Pancreas (tissue), 10 donors: ENCODE measurements at regions not wholly inside any gene's neighbourhood (a gene's known extent, or its start where the extent isn't known, plus 50 kb on each side); places are given as distances from the start of the nearest gene placed in this dataset.

ENCODE experiments used
- ATAC-seq, 4 donors: fragments of 200-7000 bp; cut with Tn5 transposase; one replicate each; pipeline versions ENCODE4 v1.8.0 to v1.9.1; 2020; ENCODE audit warnings: mild to moderate bottlenecking in 4 of 4, moderate library complexity in 4 of 4
- DNase-seq, 6 donors: peaks; one replicate each; pipeline ENCODE4 v3.0.0-alpha.2; 2020
- FAIRE-seq: peaks from 2 replicates; lab custom pipeline; 2012; peaks lifted over from hg19 to GRCh38; lab: Jason Lieb, UNC
- H3K27ac ChIP-seq, 4 donors: fragments of 200-600 bp; sonication (generic); 1 replicate in 3 of 4; 2 replicates in 1 of 4; pipeline versions ENCODE4 v1.5.0 to v1.8.0; 2020
- H3K27me3 ChIP-seq, 4 donors: fragments of 200-600 bp; one replicate each; pipeline ENCODE4 v1.8.0; 2021
- H3K36me3 ChIP-seq, 3 donors: fragments of 200-600 bp; sonication (generic) in 1 of 3; one replicate each; pipeline versions ENCODE4 v1.5.0 to v1.8.0; 2020 to 2021
- H3K4me1 ChIP-seq, 3 donors: fragments of 200-600 bp; one replicate each; pipeline ENCODE4 v1.8.0; 2021
- H3K4me3 ChIP-seq, 4 donors: fragments of 200-600 bp; sonication (generic) in 2 of 4; one replicate each; pipeline versions ENCODE4 v1.5.0 to v1.8.0; 2020 to 2021
- H3K9me3 ChIP-seq, 4 donors: fragments of 200-600 bp; one replicate each; pipeline ENCODE4 v1.8.0; 2021
- WGBS, 2 donors: extraction: QIAGEN DNeasy Blood & Tissue Kit; methylation state at CpG; one replicate each; pipeline ENCODE4 v1.1.7; 2013; 5-methylcytosine and 5-hydroxymethylcytosine counted together
- intact Hi-C, 3 donors: fragments of 100-400 bp; cut with DNase I; formaldehyde crosslinking; loops; one replicate each; pipeline versions ENCODE4 v1.11.1 to v1.14.2; 2022
- TF ChIP-seq, protein P1 (sequence below), 4 donors: fragments of 200-600 bp; sonication (generic) in 3 of 4; IDR thresholded peaks; one replicate each; pipeline versions ENCODE4 v1.5.0 to v1.8.0; 2021; ENCODE audit warnings: antibody characterized with exemption in 4 of 4
- donor health status: healthy with polysubstance abuse.
- donor health status: DM: no; HTN: no; CAD: no; lungs with moderate emphysema.
- donor health status: DM: no; HTN: no; CAD: no.
- donor health status: control.
- donor health status: control.
- donor health status: Bipolar disorder and iron deficiency.
- donor health status: DM: yes; HTN: yes; CAD: no.
- donor health status: DM: no; HTN: no; CAD: no.
- donor health status: DM: no; HTN: no; CAD: no.
- donor health status: DM: yes; HTN: yes; CAD: no.

DNA sequence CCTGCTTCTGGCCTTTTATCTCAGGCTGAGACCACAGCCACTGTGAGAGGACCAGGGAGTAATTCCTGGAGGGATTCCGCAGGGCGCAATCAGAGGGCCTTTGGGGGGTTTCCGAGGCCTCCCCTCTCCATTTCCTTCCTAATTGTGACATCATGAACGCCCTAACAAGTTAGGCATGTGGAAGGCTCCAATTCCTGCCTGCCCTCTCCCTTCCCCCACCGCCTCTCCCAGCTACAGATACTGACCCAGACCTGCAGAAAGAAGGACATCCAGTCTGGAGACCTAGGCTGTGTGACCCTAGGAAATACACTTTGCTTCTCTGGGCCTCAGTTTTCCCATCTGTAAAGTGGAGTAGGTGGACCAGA is 637.9 kb downstream of the MED13L start:
- H3K27me3 ChIP-seq: no peaks in the 10 kb centered on the region
- FAIRE-seq: no peak
- H3K4me3 ChIP-seq: no peak overlapping the region
- no peak overlapping the region for H3K27ac ChIP-seq
- no peaks in the 10 kb centered on the region for H3K36me3 ChIP-seq
- H3K9me3 ChIP-seq: no peaks in the 10 kb centered on the region
- no peaks in the 10 kb centered on the region for H3K4me1 ChIP-seq
- TF ChIP-seq, protein P1, sequence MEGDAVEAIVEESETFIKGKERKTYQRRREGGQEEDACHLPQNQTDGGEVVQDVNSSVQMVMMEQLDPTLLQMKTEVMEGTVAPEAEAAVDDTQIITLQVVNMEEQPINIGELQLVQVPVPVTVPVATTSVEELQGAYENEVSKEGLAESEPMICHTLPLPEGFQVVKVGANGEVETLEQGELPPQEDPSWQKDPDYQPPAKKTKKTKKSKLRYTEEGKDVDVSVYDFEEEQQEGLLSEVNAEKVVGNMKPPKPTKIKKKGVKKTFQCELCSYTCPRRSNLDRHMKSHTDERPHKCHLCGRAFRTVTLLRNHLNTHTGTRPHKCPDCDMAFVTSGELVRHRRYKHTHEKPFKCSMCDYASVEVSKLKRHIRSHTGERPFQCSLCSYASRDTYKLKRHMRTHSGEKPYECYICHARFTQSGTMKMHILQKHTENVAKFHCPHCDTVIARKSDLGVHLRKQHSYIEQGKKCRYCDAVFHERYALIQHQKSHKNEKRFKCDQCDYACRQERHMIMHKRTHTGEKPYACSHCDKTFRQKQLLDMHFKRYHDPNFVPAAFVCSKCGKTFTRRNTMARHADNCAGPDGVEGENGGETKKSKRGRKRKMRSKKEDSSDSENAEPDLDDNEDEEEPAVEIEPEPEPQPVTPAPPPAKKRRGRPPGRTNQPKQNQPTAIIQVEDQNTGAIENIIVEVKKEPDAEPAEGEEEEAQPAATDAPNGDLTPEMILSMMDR (IDR thresholded peaks at IDR 0.05): no peak
- ATAC-seq: no peak
- no peak for DNase-seq
- intact Hi-C loops: no loop called here
- 52 to 60% methylated on average over 5 of the region's 5 CpGs for WGBS, 2 donors

- intact Hi-C loops: no loop called here
- DNase-seq (no peak), ATAC-seq (no peak)
Observed at GRCh38 chr12:115638733-115639647, 638.5 kb downstream of the MED13L start.

DNA sequence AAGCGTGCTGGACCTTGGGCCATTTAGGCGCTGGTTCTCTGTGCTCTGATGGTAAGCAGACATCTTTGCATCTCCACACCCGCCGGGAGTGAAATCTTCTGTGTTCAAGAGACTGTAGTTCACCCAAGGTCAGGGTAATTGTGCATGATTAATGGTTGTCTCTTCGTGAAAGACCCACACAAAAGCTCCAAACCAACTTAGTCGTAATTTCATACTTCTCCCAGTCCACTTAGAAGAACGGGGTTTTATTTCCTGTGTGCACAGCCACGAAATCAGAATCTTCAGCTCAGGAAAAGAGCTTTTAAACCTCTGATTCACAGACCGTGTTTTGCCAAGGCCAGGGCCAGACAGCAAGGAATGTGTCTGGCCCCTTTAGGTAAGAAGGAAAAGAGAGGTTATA is 640.9 kb downstream of the MED13L start:
- Histone ChIP-seq H3K36me3 (no peaks in the 10 kb centered on the region), H3K4me1 (no peaks in the 10 kb centered on the region), H3K4me3 (no peak overlapping the region), H3K27me3 (no peaks in the 10 kb centered on the region), H3K27ac (no peak overlapping the region), H3K9me3 (no peaks in the 10 kb centered on the region)
- no peak for DNase-seq
- TF ChIP-seq, protein P1 (IDR thresholded peaks at IDR 0.05): no peak
- ATAC-seq: no peak
- intact Hi-C loops: no loop called here
- FAIRE-seq: no peak
- WGBS, 2 donors: 21 to 26% methylated on average over 9 of the region's 9 CpGs

More at GRCh38 chr12:115638733-115639647, 638.5 kb downstream of the MED13L start:
- WGBS, 2 donors: 42 to 44% methylated on average over 12 to 13 of the region's 13 CpGs
- Histone ChIP-seq H3K4me3 (no peak overlapping the region), H3K9me3 (no peaks in the 10 kb centered on the region), H3K36me3 (no peaks in the 10 kb centered on the region), H3K27me3 (no peaks in the 10 kb centered on the region), H3K27ac (no peak overlapping the region), H3K4me1 (no peaks in the 10 kb centered on the region)
- TF ChIP-seq, protein P1 (IDR thresholded peaks at IDR 0.05): no peak
- no peak for FAIRE-seq

GRCh38 chr12:115632308-115632707 is 645.2 kb downstream of the MED13L start:
- H3K27me3 ChIP-seq: no peaks in the 10 kb centered on the region
- H3K9me3 ChIP-seq: no peaks in the 10 kb centered on the region
- FAIRE-seq: no peak
- intact Hi-C loops: no loop called here
- ATAC-seq: no peak
- H3K27ac ChIP-seq: no peak overlapping the region
- no peaks in the 10 kb centered on the region for H3K36me3 ChIP-seq
- DNase-seq: no peak
- TF ChIP-seq, protein P1 (IDR thresholded peaks at IDR 0.05): peak in 1 of 4 donors; percentile 9
- no peak overlapping the region for H3K4me3 ChIP-seq
- H3K4me1 ChIP-seq: no peaks in the 10 kb centered on the region

DNA sequence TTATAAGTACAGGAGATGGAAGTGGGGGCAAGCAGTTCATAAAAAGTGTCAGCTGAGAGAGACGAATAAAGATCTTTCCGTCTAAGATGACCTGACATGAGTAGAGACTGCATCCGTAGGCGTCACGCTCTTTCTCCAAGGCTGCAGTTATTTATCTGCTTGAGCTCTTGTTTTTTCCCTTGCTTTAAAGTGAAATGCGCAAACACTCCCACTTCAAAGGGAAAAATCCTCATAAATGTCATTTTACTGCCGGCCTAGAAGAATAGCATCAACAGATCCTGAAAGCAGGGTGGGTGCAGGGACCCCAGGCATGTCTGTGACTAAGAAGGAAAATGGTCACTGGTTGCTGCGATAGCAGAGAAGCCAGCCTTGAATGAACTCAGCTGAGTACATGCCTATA is 647.4 kb downstream of the MED13L start:
- H3K9me3 ChIP-seq: no peaks in the 10 kb centered on the region
- no peak overlapping the region for H3K27ac ChIP-seq
- TF ChIP-seq, protein P1 (IDR thresholded peaks at IDR 0.05): no peak
- no peaks in the 10 kb centered on the region for H3K27me3 ChIP-seq
- 65 to 69% methylated on average over 8 of the region's 8 CpGs for WGBS, 2 donors
- H3K4me3 ChIP-seq: no peak overlapping the region
- H3K36me3 ChIP-seq: no peaks in the 10 kb centered on the region
- H3K4me1 ChIP-seq: no peaks in the 10 kb centered on the region
- ATAC-seq (no peak), DNase-seq (no peak), FAIRE-seq (no peak)
- intact Hi-C loops: no loop called here
